ENCODE measurements at regions not wholly inside any gene's neighbourhood (a gene's known extent, or its start where the extent isn't known, plus 50 kb on each side); places are given as distances from the start of the nearest gene placed in this dataset.

DNA sequence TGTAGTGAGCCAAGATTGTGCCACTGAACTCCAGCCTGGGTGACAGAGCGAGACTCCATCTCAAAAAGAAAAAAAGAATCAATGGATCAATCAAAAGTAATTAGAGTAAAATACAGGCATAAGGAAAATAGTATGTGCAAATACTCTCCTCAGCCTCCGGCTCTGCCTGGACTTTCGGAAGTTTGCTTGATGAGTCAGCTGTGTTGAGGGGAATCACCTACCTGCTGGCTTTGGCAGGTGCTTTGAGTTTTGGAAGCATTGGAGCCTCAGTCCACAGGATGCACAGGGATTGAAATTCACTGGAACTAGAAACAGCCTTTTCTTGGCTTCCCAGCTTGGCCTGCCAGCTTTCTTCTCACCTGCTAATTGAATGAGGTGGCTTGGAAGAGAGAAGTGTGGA is 268.2 kb downstream of the PCNX1 start:
- Histone ChIP-seq H3K4me1 (no peaks in the 10 kb centered on the region), H3K27ac (no peak overlapping the region), H3K27me3 (no peaks in the 10 kb centered on the region), H3K9me3 (no peaks in the 10 kb centered on the region), H3K9ac (ENCODE audit: low read depth in 2 of 2, low read length in 2 of 2) (no peak overlapping the region), H3K4me3 (no peak overlapping the region), H3K36me3 (no peaks in the 10 kb centered on the region)
- TF ChIP-seq CTCF (IDR thresholded peaks at IDR 0.05) = no peak
- no peak for DNase-seq
- intact Hi-C loops (cut with DNase I) = no loop called here

DNA sequence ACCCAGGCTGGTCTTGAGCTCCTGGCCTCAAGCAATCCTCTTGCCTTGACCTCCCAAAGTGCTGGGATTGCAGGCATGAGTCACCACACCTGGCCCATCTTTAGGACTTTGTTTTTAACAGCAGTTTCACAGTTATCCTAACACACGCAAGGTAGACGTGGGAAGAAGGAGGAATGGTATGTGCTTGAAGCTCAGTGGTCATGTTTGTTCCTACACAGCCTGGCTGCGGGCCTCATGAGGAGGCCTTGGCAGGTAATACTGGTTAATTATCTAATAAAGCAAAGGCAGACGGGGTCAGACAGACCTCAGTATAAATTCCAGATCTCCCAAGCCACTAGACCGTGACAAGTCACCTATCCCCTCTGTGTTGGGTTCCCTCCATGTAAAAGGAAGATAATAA is 271.8 kb downstream of the PCNX1 start:
- no peak for TF ChIP-seq CTCF (IDR thresholded peaks at IDR 0.05)
- H3K4me3 ChIP-seq = no peak overlapping the region
- intact Hi-C loops (cut with DNase I) = no loop called here
- no peaks in the 10 kb centered on the region for H3K36me3 ChIP-seq
- no peaks in the 10 kb centered on the region for H3K27me3 ChIP-seq
- H3K9ac ChIP-seq (ENCODE audit: low read depth in 2 of 2, low read length in 2 of 2) = no peak overlapping the region
- no peak for DNase-seq
- no peaks in the 10 kb centered on the region for H3K9me3 ChIP-seq
- H3K27ac ChIP-seq = no peak overlapping the region
- H3K4me1 ChIP-seq = no peaks in the 10 kb centered on the region

GRCh38 chr14:71180397-71180796 is 273.1 kb downstream of the PCNX1 start:
- intact Hi-C loops (cut with DNase I) = no loop called here
- no peaks in the 10 kb centered on the region for H3K36me3 ChIP-seq
- DNase-seq = no peak
- no peaks in the 10 kb centered on the region for H3K27me3 ChIP-seq
- no peaks in the 10 kb centered on the region for H3K4me1 ChIP-seq
- no peak overlapping the region for H3K27ac ChIP-seq
- H3K9ac ChIP-seq (ENCODE audit: low read depth in 2 of 2, low read length in 2 of 2) = no peak overlapping the region
- H3K9me3 ChIP-seq = no peaks in the 10 kb centered on the region
- H3K4me3 ChIP-seq = no peak overlapping the region
- no peak for TF ChIP-seq CTCF (IDR thresholded peaks at IDR 0.05)

GRCh38 chr14:71181215-71182003 is 274.1 kb downstream of the PCNX1 start:
- H3K4me3 ChIP-seq = no peak overlapping the region
- TF ChIP-seq CTCF (IDR thresholded peaks at IDR 0.05) = no peak
- no peaks in the 10 kb centered on the region for H3K9me3 ChIP-seq
- H3K36me3 ChIP-seq = no peaks in the 10 kb centered on the region
- intact Hi-C loops (cut with DNase I) = no loop called here
- DNase-seq = no peak
- H3K9ac ChIP-seq (ENCODE audit: low read depth in 2 of 2, low read length in 2 of 2) = no peak overlapping the region
- no peaks in the 10 kb centered on the region for H3K4me1 ChIP-seq
- no peaks in the 10 kb centered on the region for H3K27me3 ChIP-seq
- no peak overlapping the region for H3K27ac ChIP-seq

GRCh38 chr14:71183876-71184689 is 276.8 kb downstream of the PCNX1 start:
- no peaks in the 10 kb centered on the region for H3K36me3 ChIP-seq
- H3K27ac ChIP-seq = no peak overlapping the region
- no peaks in the 10 kb centered on the region for H3K9me3 ChIP-seq
- no peak overlapping the region for H3K9ac ChIP-seq (ENCODE audit: low read depth in 2 of 2, low read length in 2 of 2)
- TF ChIP-seq CTCF (IDR thresholded peaks at IDR 0.05) = no peak
- H3K4me1 ChIP-seq = no peaks in the 10 kb centered on the region
- no peak for DNase-seq
- no peaks in the 10 kb centered on the region for H3K27me3 ChIP-seq
- no peak overlapping the region for H3K4me3 ChIP-seq
- intact Hi-C loops (cut with DNase I) = no loop called here

Data from colonic mucosa (tissue), 4 donors.